HepG2 (cell line): ENCODE measurements at regions not wholly inside any gene's neighbourhood (a gene's known extent, or its start where the extent isn't known, plus 50 kb on each side); places are given as distances from the start of the nearest gene placed in this dataset.

ENCODE experiments used
- ATF6 ChIP-seq: sonication (generic); formaldehyde crosslinking; conservative IDR thresholded peaks from 2 replicates; pipeline ENCODE4 v1.4.0; 2020; ENCODE audit warnings: missing genetic modification reagents
- BHLHE40 ChIP-seq: IDR thresholded peaks from 2 replicates; pipeline ENCODE4 v1.6.1; 2011; ENCODE audit warnings: low read length, improper control_type of control experiment
- CREBL2 ChIP-seq: sonication (generic); formaldehyde crosslinking; IDR thresholded peaks from 2 replicates; pipeline ENCODE4 v1.8.1; 2023; ENCODE audit warnings: missing genetic modification reagents, mild to moderate bottlenecking, borderline replicate concordance
- DRAP1 ChIP-seq: IDR thresholded peaks from 2 replicates; pipeline ENCODE4 v1.6.1; 2016; ENCODE audit warnings: missing genetic modification reagents, missing compliant biosample characterization
- ELF3 ChIP-seq: IDR thresholded peaks from 2 replicates; pipeline ENCODE4 v1.6.1; 2016; ENCODE audit warnings: missing genetic modification reagents, missing compliant biosample characterization
- ESRRA ChIP-seq: sonication (generic); formaldehyde crosslinking; IDR thresholded peaks from 2 replicates; pipeline ENCODE4 v1.5.1; 2020; ENCODE audit warnings: mild to moderate bottlenecking, low read depth, missing genetic modification reagents
- FOSL2 ChIP-seq: sonication (generic); formaldehyde crosslinking; IDR thresholded peaks from 2 replicates; pipeline ENCODE4 v1.4.0; 2020; ENCODE audit warnings: missing genetic modification reagents
- GPN1 ChIP-seq: sonication (generic); formaldehyde crosslinking; IDR thresholded peaks from 2 replicates; pipeline ENCODE4 v1.5.1; 2020; ENCODE audit warnings: missing genetic modification reagents, borderline replicate concordance
- KDM4B ChIP-seq: sonication (generic); formaldehyde crosslinking; IDR thresholded peaks from 2 replicates; pipeline ENCODE4 v1.4.0; 2020; ENCODE audit warnings: missing genetic modification reagents
- KLF6 ChIP-seq: IDR thresholded peaks from 2 replicates; pipeline ENCODE4 v1.8.0; 2016; ENCODE audit warnings: missing biosample characterization, missing genetic modification reagents
- KLF9 ChIP-seq: IDR thresholded peaks from 2 replicates; pipeline ENCODE4 v1.6.1; 2016; ENCODE audit warnings: low read depth
- MAX ChIP-seq: IDR thresholded peaks from 2 replicates; pipeline ENCODE4 v1.6.1; 2012; ENCODE audit warnings: inconsistent platforms
- MBD4 ChIP-seq: IDR thresholded peaks from 2 replicates; pipeline ENCODE4 v1.6.1; 2012; ENCODE audit warnings: low read length, inconsistent platforms, borderline replicate concordance
- MYPOP ChIP-seq: sonication (generic); formaldehyde crosslinking; IDR thresholded peaks from 2 replicates; pipeline ENCODE4 v1.8.1; 2023; ENCODE audit warnings: mild to moderate bottlenecking, moderate library complexity, missing genetic modification reagents
- POLR2G ChIP-seq: fragments of 200-400 bp; formaldehyde crosslinking; IDR thresholded peaks from 2 replicates; pipeline ENCODE4 v1.6.1; 2018; ENCODE audit warnings: mild to moderate bottlenecking, low read depth, low read length, moderate library complexity
- SNAPC2 ChIP-seq: sonication (generic); formaldehyde crosslinking; IDR thresholded peaks from 2 replicates; pipeline ENCODE4 v1.8.1; 2022; ENCODE audit warnings: mild to moderate bottlenecking, missing genetic modification reagents
- SOX5 ChIP-seq: IDR thresholded peaks from 2 replicates; pipeline ENCODE4 v1.6.1; 2016; ENCODE audit warnings: borderline replicate concordance
- TEF ChIP-seq: sonication (generic); formaldehyde crosslinking; IDR thresholded peaks from 2 replicates; pipeline ENCODE4 v1.5.0; 2020; ENCODE audit warnings: missing genetic modification reagents
- YEATS4 ChIP-seq: sonication (generic); formaldehyde crosslinking; IDR thresholded peaks from 2 replicates; pipeline ENCODE4 v1.4.0; 2020; ENCODE audit warnings: missing genetic modification reagents, borderline replicate concordance
- ZBTB37 ChIP-seq: sonication (generic); formaldehyde crosslinking; IDR thresholded peaks from 2 replicates; pipeline ENCODE4 v1.4.0; 2020; ENCODE audit warnings: mild to moderate bottlenecking, missing genetic modification reagents
- ZFY ChIP-seq: sonication (generic); formaldehyde crosslinking; IDR thresholded peaks from 2 replicates; pipeline ENCODE4 v1.4.0; 2020; ENCODE audit warnings: missing genetic modification reagents
- ZNF431 ChIP-seq: sonication (generic); formaldehyde crosslinking; IDR thresholded peaks from 2 replicates; pipeline ENCODE4 v1.9.0; 2022; ENCODE audit warnings: missing genetic modification reagents, low read depth, mild to moderate bottlenecking, borderline replicate concordance
- ZNF441 ChIP-seq: sonication (generic); formaldehyde crosslinking; IDR thresholded peaks from 2 replicates; pipeline ENCODE4 v1.7.0; 2021; ENCODE audit warnings: missing genetic modification reagents, borderline replicate concordance
- ZNF850 ChIP-seq: sonication (generic); formaldehyde crosslinking; conservative IDR thresholded peaks from 2 replicates; pipeline ENCODE4 v1.9.0; 2021; ENCODE audit warnings: mild to moderate bottlenecking, missing genetic modification reagents
- ZNF883 ChIP-seq: sonication (generic); formaldehyde crosslinking; IDR thresholded peaks from 2 replicates; pipeline ENCODE4 v1.5.1; 2020; ENCODE audit warnings: mild to moderate bottlenecking, missing genetic modification reagents; ENCODE audit errors: not compliant biosample characterization

GRCh38 chr12:46473634-46474329 is 101.2 kb upstream of the SLC38A2 start (continued):
- TF ChIP-seq ATF6 (0 out of 2 replicates have a peak, but pooled peaks have one; percentile 70), ZFY (CRISPR knock-in tag) (0 out of 2 replicates have a peak, but pooled peaks have one; percentile 13), YEATS4 (CRISPR knock-in tag) (peak; percentile 33; the same call in 1 of the 2 replicates), MBD4 (peak; percentile 93; the same call in 1 of the 2 replicates), TEF (CRISPR knock-in tag) (peak; percentile 63), ZBTB37 (CRISPR knock-in tag) (peak; percentile 95), BHLHE40 (peak; percentile 90), ZNF850 (CRISPR knock-in tag) (0 out of 2 replicates have a peak, but pooled peaks have one; percentile 27), SOX5 (peak; percentile 94), GPN1 (no peak), ZNF441 (CRISPR knock-in tag) (peak; percentile 20; the same call in 1 of the 2 replicates), ZNF883 (CRISPR knock-in tag) (no peak), CREBL2 (CRISPR knock-in tag) (no peak), KDM4B (peak; percentile 74; the same call in 1 of the 2 replicates), KLF6 (CRISPR knock-in tag) (no peak; the same call in 1 of the 2 replicates), FOSL2 (CRISPR knock-in tag) (peak; percentile 98), ZNF431 (CRISPR knock-in tag) (no peak), MYPOP (CRISPR knock-in tag) (0 out of 2 replicates have a peak, but pooled peaks have one; percentile 23), POLR2G (peak; percentile 62; the same call in 1 of the 2 replicates), DRAP1 (CRISPR knock-in tag) (peak; percentile 82), ESRRA (CRISPR knock-in tag) (peak; percentile 45; the same call in 1 of the 2 replicates), MAX (peak; percentile 31; the same call in 1 of the 2 replicates), ELF3 (CRISPR knock-in tag) (peak; percentile 94), KLF9 (CRISPR knock-in tag) (no peak), SNAPC2 (CRISPR knock-in tag) (0 out of 2 replicates have a peak, but pooled peaks have one; percentile 51)
